CD1c-positive myeloid dendritic cell (primary cell): ENCODE measurements at regions not wholly inside any gene's neighbourhood (a gene's known extent, or its start where the extent isn't known, plus 50 kb on each side); places are given as distances from the start of the nearest gene placed in this dataset.

Source experiments
- DNase-seq: peaks from one replicate; pipeline ENCODE4 v3.0.0-alpha.2; 2016; ENCODE audit errors: extremely low spot score

GRCh38 chr21:24118738-24119459 is 1488.4 kb downstream of the MRPL39 start:
- no peak for DNase-seq

- no peak for DNase-seq
These were observed 1492.1 kb downstream of the MRPL39 start for GRCh38 chr21:24115141-24115540.

GRCh38 chr21:24112020-24112419 is 1495.3 kb downstream of the MRPL39 start:
- no peak for DNase-seq

GRCh38 chr21:24110846-24111245 is 1496.4 kb downstream of the MRPL39 start:
- no peak for DNase-seq

- no peak for DNase-seq
These were observed 1510.1 kb downstream of the MRPL39 start for GRCh38 chr21:24097181-24097580.

- no peak for DNase-seq
These were observed 1510.6 kb downstream of the MRPL39 start for GRCh38 chr21:24096651-24097050.

- DNase-seq: peak; percentile 63
These were observed 1514.2 kb downstream of the MRPL39 start for GRCh38 chr21:24093032-24093431.

- DNase-seq: no peak
These were observed 1531.1 kb downstream of the MRPL39 start for GRCh38 chr21:24076179-24076578.

- DNase-seq: no peak
These were observed 1551.6 kb downstream of the MRPL39 start for GRCh38 chr21:24055696-24056095.

- DNase-seq: no peak
These were observed 1557.0 kb downstream of the MRPL39 start for GRCh38 chr21:24050231-24050630.

GRCh38 chr21:24046829-24047443 is 1560.3 kb downstream of the MRPL39 start:
- no peak for DNase-seq

GRCh38 chr21:24045775-24046215 is 1561.5 kb downstream of the MRPL39 start:
- DNase-seq: peak; percentile 22

- DNase-seq: no peak
These were observed 1561.9 kb downstream of the MRPL39 start for GRCh38 chr21:24045373-24045772.

GRCh38 chr21:24042687-24043086 is 1564.6 kb downstream of the MRPL39 start:
- no peak for DNase-seq

GRCh38 chr21:24032709-24033232 is 1574.5 kb downstream of the MRPL39 start:
- DNase-seq: no peak

- DNase-seq: no peak
These were observed 1579.9 kb downstream of the MRPL39 start for GRCh38 chr21:24027396-24027795.

GRCh38 chr21:24025101-24025500 is 1582.2 kb downstream of the MRPL39 start:
- DNase-seq: no peak

- no peak for DNase-seq
These were observed 1583.3 kb downstream of the MRPL39 start for GRCh38 chr21:24023936-24024335.

- no peak for DNase-seq
These were observed 1583.9 kb downstream of the MRPL39 start for GRCh38 chr21:24023402-24023801.

- DNase-seq: no peak
These were observed 1592.9 kb downstream of the MRPL39 start for GRCh38 chr21:24014381-24014780.

GRCh38 chr21:24011087-24011486 is 1596.2 kb downstream of the MRPL39 start:
- no peak for DNase-seq

- DNase-seq: no peak
These were observed 1599.7 kb downstream of the MRPL39 start for GRCh38 chr21:24007592-24007991.

GRCh38 chr21:23986987-23987386 is 1620.3 kb downstream of the MRPL39 start:
- DNase-seq: no peak
